Spleen (tissue), 11 donors: ENCODE measurements at regions not wholly inside any gene's neighbourhood (a gene's known extent, or its start where the extent isn't known, plus 50 kb on each side); places are given as distances from the start of the nearest gene placed in this dataset.

Source experiments
- DNase-seq: peaks from one replicate; pipeline ENCODE4 v3.0.0-alpha.2; 2020
- H3K27ac ChIP-seq, 8 donors: fragments of 200-600 bp; sonication (generic) in 7 of 8; 1 replicate in 4 of 8; 2 replicates in 4 of 8; pipeline versions ENCODE4 v1.5.0 to v1.8.0; 2016 to 2021; ENCODE audit warnings: inconsistent platforms in 4 of 8, mild to moderate bottlenecking in 4 of 8, moderate library complexity in 1 of 8
- H3K27me3 ChIP-seq, 7 donors: fragments of 200-600 bp; sonication (generic) in 6 of 7; replicated peaks in 1 of 7; 1 replicate in 4 of 7; 2 replicates in 3 of 7; pipeline versions ENCODE4 v1.5.0 to v1.8.0; 2016 to 2021; ENCODE audit warnings: inconsistent platforms in 3 of 7, mild to moderate bottlenecking in 1 of 7
- H3K36me3 ChIP-seq, 6 donors: fragments of 200-600 bp; sonication (generic) in 5 of 6; 1 replicate in 4 of 6; 2 replicates in 2 of 6; pipeline versions ENCODE4 v1.5.0 to v1.8.0; 2016 to 2021; ENCODE audit warnings: inconsistent platforms in 2 of 6
- H3K4me1 ChIP-seq, 6 donors: fragments of 200-600 bp; sonication (generic) in 5 of 6; 1 replicate in 3 of 6; 2 replicates in 3 of 6; pipeline versions ENCODE4 v1.5.0 to v1.8.0; 2016 to 2021; ENCODE audit warnings: inconsistent platforms in 3 of 6
- H3K4me3 ChIP-seq, 8 donors: fragments of 200-600 bp; sonication (generic) in 7 of 8; 1 replicate in 4 of 8; 2 replicates in 4 of 8; pipeline versions ENCODE4 v1.5.0 to v1.8.0; 2016 to 2021; ENCODE audit warnings: inconsistent platforms in 4 of 8, mild to moderate bottlenecking in 4 of 8, moderate library complexity in 2 of 8
- H3K9me3 ChIP-seq, 8 donors: fragments of 200-600 bp; sonication (generic) in 7 of 8; 1 replicate in 4 of 8; 2 replicates in 4 of 8; pipeline versions ENCODE4 v1.5.0 to v1.8.0; 2016 to 2021; ENCODE audit warnings: inconsistent platforms in 4 of 8
- POLR2A ChIP-seq, 3 donors: fragments of 450-650 bp; IDR thresholded peaks; one replicate each; pipeline ENCODE4 v1.5.1; 2017; ENCODE audit warnings: antibody characterized with exemption in 3 of 3, mild to moderate bottlenecking in 1 of 3
- POLR2AphosphoS5 ChIP-seq, 3 donors: sonication (generic); formaldehyde crosslinking; IDR thresholded peaks; one replicate each; pipeline ENCODE4 v1.5.1; 2017; ENCODE audit warnings: antibody characterized with exemption in 3 of 3
- WGBS, 5 donors: extraction: QIAGEN DNeasy Blood & Tissue Kit in 3 of 5; methylation state at CpG; one replicate each; pipeline versions ENCODE4 v1.1.5 to v1.1.7; 2013 to 2018; 5-methylcytosine and 5-hydroxymethylcytosine counted together
- intact Hi-C: fragments of 100-400 bp; cut with DNase I; formaldehyde crosslinking; loops from one replicate; pipeline ENCODE4 v1.15.0; 2023; ENCODE audit warnings: low total_unique reads
- TF ChIP-seq, protein P1 (sequence below), 11 experiments: fragments of 200-600 bp in 7 of 11; fragments of 450-650 bp in 4 of 11; sonication (generic) in 4 of 11; IDR thresholded peaks in 8 of 11; conservative IDR thresholded peaks in 3 of 11; 1 replicate in 7 of 11; 2 replicates in 4 of 11; pipeline versions ENCODE4 v1.4.0 to v1.8.0; 2016 to 2021; ENCODE audit warnings: antibody characterized with exemption in 11 of 11, inconsistent platforms in 4 of 11, mild to moderate bottlenecking in 1 of 11
- donor health status: healthy with polysubstance abuse.
- donor health status: DM: no; HTN: no; CAD: no; lungs with moderate emphysema.
- donor health status: DM: no; HTN: no; CAD: no.
- donor health status: Bipolar disorder and iron deficiency.
- donor health status: healthy.
- donor health status: DM: no; HTN: no; CAD: no.
- donor health status: DM: yes; HTN: yes; CAD: no.

DNA sequence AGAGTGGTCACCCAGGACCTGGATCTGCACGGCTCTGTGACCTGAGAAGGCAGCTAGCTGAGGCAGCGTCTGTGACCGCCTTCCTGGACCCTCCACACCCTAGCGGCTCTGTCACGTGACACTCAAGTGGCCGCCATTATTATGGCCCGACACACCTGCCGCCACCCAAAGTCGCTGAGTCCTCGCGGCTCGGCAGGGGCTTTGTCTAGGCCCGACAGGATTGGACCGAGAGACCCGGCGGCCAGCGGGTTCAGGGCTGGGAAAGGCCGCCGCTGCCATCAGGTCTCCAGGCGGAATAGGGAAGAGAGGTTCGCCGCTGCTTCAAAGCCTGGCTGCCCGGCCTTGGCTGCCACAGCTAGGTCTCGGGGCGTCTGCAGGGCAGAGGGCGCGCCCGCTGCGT, 1162.5 kb upstream of the LRRTM1 start:
- no peak overlapping the region for H3K27ac ChIP-seq

DNA sequence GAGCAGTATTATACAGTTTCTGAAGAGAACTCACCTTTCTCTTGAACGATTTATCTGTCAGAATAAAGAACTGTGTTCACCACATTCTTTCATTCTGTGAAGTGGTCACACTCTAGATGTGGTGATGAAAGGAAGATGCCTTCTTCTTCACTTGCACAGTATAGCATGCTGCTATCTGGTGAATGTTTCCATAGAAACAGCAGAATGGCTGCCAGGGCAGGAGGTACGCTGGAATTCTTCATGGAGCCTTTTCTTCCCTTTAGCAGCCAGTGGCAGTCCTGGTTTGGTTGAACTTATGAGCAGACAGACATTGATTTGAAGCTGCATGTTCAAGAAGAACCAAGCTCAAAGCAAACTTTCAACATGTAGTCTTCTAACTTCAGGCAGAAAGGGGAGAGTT, 1157.9 kb upstream of the LRRTM1 start:
- no peak for TF ChIP-seq POLR2AphosphoS5 (IDR thresholded peaks at IDR 0.05)
- TF ChIP-seq, protein P1, sequence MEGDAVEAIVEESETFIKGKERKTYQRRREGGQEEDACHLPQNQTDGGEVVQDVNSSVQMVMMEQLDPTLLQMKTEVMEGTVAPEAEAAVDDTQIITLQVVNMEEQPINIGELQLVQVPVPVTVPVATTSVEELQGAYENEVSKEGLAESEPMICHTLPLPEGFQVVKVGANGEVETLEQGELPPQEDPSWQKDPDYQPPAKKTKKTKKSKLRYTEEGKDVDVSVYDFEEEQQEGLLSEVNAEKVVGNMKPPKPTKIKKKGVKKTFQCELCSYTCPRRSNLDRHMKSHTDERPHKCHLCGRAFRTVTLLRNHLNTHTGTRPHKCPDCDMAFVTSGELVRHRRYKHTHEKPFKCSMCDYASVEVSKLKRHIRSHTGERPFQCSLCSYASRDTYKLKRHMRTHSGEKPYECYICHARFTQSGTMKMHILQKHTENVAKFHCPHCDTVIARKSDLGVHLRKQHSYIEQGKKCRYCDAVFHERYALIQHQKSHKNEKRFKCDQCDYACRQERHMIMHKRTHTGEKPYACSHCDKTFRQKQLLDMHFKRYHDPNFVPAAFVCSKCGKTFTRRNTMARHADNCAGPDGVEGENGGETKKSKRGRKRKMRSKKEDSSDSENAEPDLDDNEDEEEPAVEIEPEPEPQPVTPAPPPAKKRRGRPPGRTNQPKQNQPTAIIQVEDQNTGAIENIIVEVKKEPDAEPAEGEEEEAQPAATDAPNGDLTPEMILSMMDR (IDR thresholded peaks at IDR 0.05 in 8 of 11, conservative IDR thresholded peaks at IDR 0.05 in 3 of 11) = no peak
- TF ChIP-seq POLR2A (IDR thresholded peaks at IDR 0.05) = no peak
- Histone ChIP-seq H3K9me3 (peaks cover 0 to 33% (median 17%) of the 10 kb centered on the region in 8 donors), H3K27me3 (no peaks in the 10 kb centered on the region), H3K36me3 (no peaks in the 10 kb centered on the region), H3K4me1 (no peaks in the 10 kb centered on the region), H3K4me3 (no peak overlapping the region), H3K27ac (no peak overlapping the region)
- no peak for DNase-seq
- 73 to 82% (median 77%) methylated on average over 2 of the region's 2 CpGs for WGBS, 5 donors
- intact Hi-C loops = no loop called here

More for the DNA sequence above, 1162.5 kb upstream of the LRRTM1 start:
- TF ChIP-seq POLR2AphosphoS5 (IDR thresholded peaks at IDR 0.05) (no peak), POLR2A (IDR thresholded peaks at IDR 0.05) (no peak)
- TF ChIP-seq, protein P1 (IDR thresholded peaks at IDR 0.05 in 8 of 11, conservative IDR thresholded peaks at IDR 0.05 in 3 of 11) = no peak
- peaks cover 0 to 27% (median 12%) of the 10 kb centered on the region in 8 donors for H3K9me3 ChIP-seq
- intact Hi-C loops = no loop called here
- no peaks in the 10 kb centered on the region for H3K4me1 ChIP-seq
- no peaks in the 10 kb centered on the region for H3K27me3 ChIP-seq
- no peak for DNase-seq
- 85 to 98% (median 95%) methylated on average over 6 to 29 of the region's 29 CpGs for WGBS, 5 donors
- no peaks in the 10 kb centered on the region for H3K36me3 ChIP-seq
- H3K4me3 ChIP-seq = no peak overlapping the region

DNA sequence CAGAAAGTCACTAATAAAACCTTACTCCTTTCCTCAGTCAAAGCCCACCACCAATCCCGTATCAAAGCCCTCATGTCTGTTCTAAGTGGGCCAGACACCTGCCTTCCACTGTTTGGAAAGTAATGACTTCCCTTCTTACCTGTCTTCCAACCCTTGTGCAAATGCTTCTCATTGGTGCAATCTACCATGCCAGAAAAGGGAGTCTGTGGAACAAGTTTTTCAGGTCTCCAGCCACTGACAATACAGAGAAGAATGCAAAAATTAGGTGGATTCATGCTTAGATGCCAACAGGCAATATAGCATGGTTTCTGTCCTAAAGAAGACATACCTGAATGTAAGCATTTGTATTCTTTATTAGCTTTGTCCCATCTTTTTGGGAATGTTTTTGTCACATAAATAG, 1140.6 kb upstream of the LRRTM1 start:
- Histone ChIP-seq H3K36me3 (no peaks in the 10 kb centered on the region), H3K4me1 (no peaks in the 10 kb centered on the region), H3K27ac (no peak overlapping the region), H3K9me3 (peaks cover 0 to 8% (median 0%) of the 10 kb centered on the region in 8 donors), H3K4me3 (no peak overlapping the region), H3K27me3 (no peaks in the 10 kb centered on the region)
- WGBS, 5 donors = 0 to 66% (median 54%) methylated on average over 1 of the region's 1 CpG
- no peak for TF ChIP-seq POLR2AphosphoS5 (IDR thresholded peaks at IDR 0.05)
- no peak for TF ChIP-seq POLR2A (IDR thresholded peaks at IDR 0.05)
- TF ChIP-seq, protein P1 (IDR thresholded peaks at IDR 0.05 in 8 of 11, conservative IDR thresholded peaks at IDR 0.05 in 3 of 11) = no peak
- no peak for DNase-seq
- intact Hi-C loops = no loop called here

DNA sequence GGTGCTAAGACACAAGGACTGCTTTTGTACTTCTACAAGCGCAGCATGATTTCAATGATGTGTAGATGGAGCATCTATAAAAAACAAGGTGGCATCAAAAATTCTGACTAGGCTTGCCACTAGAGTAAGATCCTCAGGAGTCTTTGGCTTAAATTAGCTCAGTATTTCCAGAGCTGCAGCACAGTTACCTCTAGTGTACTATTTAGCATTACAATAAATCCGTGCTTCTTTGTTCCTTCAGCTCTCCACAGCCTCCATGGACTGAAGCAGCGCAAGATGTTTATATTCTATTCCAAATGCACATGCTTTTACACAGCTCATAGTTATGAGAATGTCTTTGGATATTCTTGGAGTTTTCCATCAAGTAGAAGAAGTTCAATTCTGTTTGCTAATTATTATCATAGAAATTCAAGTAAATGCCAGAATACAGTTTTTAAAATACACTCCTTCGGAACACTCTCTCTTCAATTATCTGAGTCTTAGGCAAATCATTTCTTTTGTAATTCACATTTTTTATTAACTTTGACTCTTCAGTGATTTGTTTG, 1133.0 kb upstream of the LRRTM1 start:
- Histone ChIP-seq H3K27me3 (no peaks in the 10 kb centered on the region), H3K27ac (no peak overlapping the region), H3K4me1 (no peaks in the 10 kb centered on the region), H3K36me3 (no peaks in the 10 kb centered on the region), H3K9me3 (peaks cover 0 to 14% (median 5%) of the 10 kb centered on the region in 8 donors), H3K4me3 (no peak overlapping the region)
- 88 to 96% (median 90%) methylated on average over 4 of the region's 4 CpGs for WGBS, 5 donors
- intact Hi-C loops = no loop called here
- TF ChIP-seq, protein P1 (IDR thresholded peaks at IDR 0.05 in 8 of 11, conservative IDR thresholded peaks at IDR 0.05 in 3 of 11) = no peak
- TF ChIP-seq POLR2A (IDR thresholded peaks at IDR 0.05) (no peak), POLR2AphosphoS5 (IDR thresholded peaks at IDR 0.05) (no peak)
- DNase-seq = no peak
